ENCODE measurements at regions not wholly inside any gene's neighbourhood (a gene's known extent, or its start where the extent isn't known, plus 50 kb on each side); places are given as distances from the start of the nearest gene placed in this dataset.

DNA sequence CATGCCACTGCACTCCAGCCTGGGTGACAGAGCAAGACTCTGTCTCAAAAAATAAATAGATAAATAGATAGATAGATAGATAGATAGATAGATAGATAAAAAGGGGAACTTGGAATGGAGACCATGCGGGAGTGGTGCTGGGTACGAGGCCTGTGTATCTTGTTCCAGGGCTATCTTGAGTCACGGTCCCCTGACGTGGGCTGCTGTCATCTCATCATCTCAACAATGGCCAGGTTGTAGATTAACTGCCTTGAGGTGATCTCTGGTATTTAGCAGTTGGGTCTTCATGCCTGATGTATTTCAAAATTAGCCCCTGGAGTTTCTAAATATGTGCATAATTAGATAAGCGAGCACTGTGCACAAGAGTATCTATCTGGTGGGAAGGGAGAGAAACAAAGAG lies 212.1 kb downstream of the CDRT15L2 start:
- no peak for TF ChIP-seq NR2C2 (CRISPR knock-in tag; IDR thresholded peaks at IDR 0.05)
- TF ChIP-seq, protein P1, sequence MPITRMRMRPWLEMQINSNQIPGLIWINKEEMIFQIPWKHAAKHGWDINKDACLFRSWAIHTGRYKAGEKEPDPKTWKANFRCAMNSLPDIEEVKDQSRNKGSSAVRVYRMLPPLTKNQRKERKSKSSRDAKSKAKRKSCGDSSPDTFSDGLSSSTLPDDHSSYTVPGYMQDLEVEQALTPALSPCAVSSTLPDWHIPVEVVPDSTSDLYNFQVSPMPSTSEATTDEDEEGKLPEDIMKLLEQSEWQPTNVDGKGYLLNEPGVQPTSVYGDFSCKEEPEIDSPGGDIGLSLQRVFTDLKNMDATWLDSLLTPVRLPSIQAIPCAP (CRISPR knock-in tag; IDR thresholded peaks at IDR 0.05) = no peak
- no peak for TF ChIP-seq CTCF (IDR thresholded peaks at IDR 0.05)
- TF ChIP-seq ZNF138 (CRISPR knock-in tag; conservative IDR thresholded peaks at IDR 0.05) = no peak
- no peak for TF ChIP-seq NR3C1 (CRISPR knock-in tag; conservative IDR thresholded peaks at IDR 0.05; ENCODE audit: low read depth)
- no peak for TF ChIP-seq MAX (CRISPR knock-in tag; IDR thresholded peaks at IDR 0.05)
- TF ChIP-seq GABPB1 (CRISPR knock-in tag; IDR thresholded peaks at IDR 0.05) = no peak
- no peak for TF ChIP-seq SMAD4 (CRISPR knock-in tag; IDR thresholded peaks at IDR 0.05)
- no peak for TF ChIP-seq TEAD1 (CRISPR knock-in tag; IDR thresholded peaks at IDR 0.05)
